Liver (tissue), 3 donors: ENCODE measurements at regions not wholly inside any gene's neighbourhood (a gene's known extent, or its start where the extent isn't known, plus 50 kb on each side); places are given as distances from the start of the nearest gene placed in this dataset.

ENCODE experiments used
- CTCF ChIP-seq: fragments of 150-350 bp; IDR thresholded peaks from 2 replicates; pipeline ENCODE4 v1.5.1; 2017; ENCODE audit warnings: improper control_type of control experiment, low read depth, low read length; ENCODE audit not compliant: missing input control
- FOXA1 ChIP-seq: IDR thresholded peaks from 2 replicates; pipeline ENCODE4 v1.6.1; 2016; ENCODE audit warnings: antibody characterized with exemption
- RAD21 ChIP-seq, 2 donors: IDR thresholded peaks; 2 replicates each; pipeline ENCODE4 v1.6.1; 2016; ENCODE audit warnings: antibody characterized with exemption in 2 of 2, mild to moderate bottlenecking in 2 of 2
- TAF1 ChIP-seq: conservative IDR thresholded peaks from 2 replicates; pipeline ENCODE4 v1.6.1; 2016; ENCODE audit warnings: antibody characterized with exemption, mild to moderate bottlenecking
- TF ChIP-seq, protein P1 (sequence below): IDR thresholded peaks from 2 replicates; pipeline ENCODE4 v1.6.1; 2016; ENCODE audit warnings: antibody characterized with exemption
- TF ChIP-seq, protein P2 (sequence below): IDR thresholded peaks from 2 replicates; pipeline ENCODE4 v1.6.1; 2016; ENCODE audit warnings: antibody characterized with exemption
- TF ChIP-seq, protein P3 (sequence below): IDR thresholded peaks from 2 replicates; pipeline ENCODE4 v1.6.1; 2016; ENCODE audit warnings: antibody characterized with exemption, mild to moderate bottlenecking
- donor health status: healthy.
- donor health status: healthy.

GRCh38 chr15:27679731-27680471, 419.2 kb downstream of the OCA2 start:
- no peak for TF ChIP-seq CTCF
- no peak for TF ChIP-seq TAF1
- TF ChIP-seq, protein P1, sequence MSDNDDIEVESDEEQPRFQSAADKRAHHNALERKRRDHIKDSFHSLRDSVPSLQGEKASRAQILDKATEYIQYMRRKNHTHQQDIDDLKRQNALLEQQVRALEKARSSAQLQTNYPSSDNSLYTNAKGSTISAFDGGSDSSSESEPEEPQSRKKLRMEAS = no peak
- TF ChIP-seq, protein P2, sequence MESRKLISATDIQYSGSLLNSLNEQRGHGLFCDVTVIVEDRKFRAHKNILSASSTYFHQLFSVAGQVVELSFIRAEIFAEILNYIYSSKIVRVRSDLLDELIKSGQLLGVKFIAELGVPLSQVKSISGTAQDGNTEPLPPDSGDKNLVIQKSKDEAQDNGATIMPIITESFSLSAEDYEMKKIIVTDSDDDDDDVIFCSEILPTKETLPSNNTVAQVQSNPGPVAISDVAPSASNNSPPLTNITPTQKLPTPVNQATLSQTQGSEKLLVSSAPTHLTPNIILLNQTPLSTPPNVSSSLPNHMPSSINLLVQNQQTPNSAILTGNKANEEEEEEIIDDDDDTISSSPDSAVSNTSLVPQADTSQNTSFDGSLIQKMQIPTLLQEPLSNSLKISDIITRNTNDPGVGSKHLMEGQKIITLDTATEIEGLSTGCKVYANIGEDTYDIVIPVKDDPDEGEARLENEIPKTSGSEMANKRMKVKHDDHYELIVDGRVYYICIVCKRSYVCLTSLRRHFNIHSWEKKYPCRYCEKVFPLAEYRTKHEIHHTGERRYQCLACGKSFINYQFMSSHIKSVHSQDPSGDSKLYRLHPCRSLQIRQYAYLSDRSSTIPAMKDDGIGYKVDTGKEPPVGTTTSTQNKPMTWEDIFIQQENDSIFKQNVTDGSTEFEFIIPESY = no peak
- TF ChIP-seq, protein P3, sequence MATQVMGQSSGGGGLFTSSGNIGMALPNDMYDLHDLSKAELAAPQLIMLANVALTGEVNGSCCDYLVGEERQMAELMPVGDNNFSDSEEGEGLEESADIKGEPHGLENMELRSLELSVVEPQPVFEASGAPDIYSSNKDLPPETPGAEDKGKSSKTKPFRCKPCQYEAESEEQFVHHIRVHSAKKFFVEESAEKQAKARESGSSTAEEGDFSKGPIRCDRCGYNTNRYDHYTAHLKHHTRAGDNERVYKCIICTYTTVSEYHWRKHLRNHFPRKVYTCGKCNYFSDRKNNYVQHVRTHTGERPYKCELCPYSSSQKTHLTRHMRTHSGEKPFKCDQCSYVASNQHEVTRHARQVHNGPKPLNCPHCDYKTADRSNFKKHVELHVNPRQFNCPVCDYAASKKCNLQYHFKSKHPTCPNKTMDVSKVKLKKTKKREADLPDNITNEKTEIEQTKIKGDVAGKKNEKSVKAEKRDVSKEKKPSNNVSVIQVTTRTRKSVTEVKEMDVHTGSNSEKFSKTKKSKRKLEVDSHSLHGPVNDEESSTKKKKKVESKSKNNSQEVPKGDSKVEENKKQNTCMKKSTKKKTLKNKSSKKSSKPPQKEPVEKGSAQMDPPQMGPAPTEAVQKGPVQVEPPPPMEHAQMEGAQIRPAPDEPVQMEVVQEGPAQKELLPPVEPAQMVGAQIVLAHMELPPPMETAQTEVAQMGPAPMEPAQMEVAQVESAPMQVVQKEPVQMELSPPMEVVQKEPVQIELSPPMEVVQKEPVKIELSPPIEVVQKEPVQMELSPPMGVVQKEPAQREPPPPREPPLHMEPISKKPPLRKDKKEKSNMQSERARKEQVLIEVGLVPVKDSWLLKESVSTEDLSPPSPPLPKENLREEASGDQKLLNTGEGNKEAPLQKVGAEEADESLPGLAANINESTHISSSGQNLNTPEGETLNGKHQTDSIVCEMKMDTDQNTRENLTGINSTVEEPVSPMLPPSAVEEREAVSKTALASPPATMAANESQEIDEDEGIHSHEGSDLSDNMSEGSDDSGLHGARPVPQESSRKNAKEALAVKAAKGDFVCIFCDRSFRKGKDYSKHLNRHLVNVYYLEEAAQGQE = no peak
- no peak for TF ChIP-seq RAD21 (IDR thresholded peaks at IDR 0.05)
- TF ChIP-seq FOXA1 = no peak
